ENCODE measurements at regions not wholly inside any gene's neighbourhood (a gene's known extent, or its start where the extent isn't known, plus 50 kb on each side); places are given as distances from the start of the nearest gene placed in this dataset.
"Not testable (repeated sequence)": the region's sequence is repeated elsewhere in the genome, so short reads cannot be mapped to it uniquely, and the experiment has no call there.

DNA sequence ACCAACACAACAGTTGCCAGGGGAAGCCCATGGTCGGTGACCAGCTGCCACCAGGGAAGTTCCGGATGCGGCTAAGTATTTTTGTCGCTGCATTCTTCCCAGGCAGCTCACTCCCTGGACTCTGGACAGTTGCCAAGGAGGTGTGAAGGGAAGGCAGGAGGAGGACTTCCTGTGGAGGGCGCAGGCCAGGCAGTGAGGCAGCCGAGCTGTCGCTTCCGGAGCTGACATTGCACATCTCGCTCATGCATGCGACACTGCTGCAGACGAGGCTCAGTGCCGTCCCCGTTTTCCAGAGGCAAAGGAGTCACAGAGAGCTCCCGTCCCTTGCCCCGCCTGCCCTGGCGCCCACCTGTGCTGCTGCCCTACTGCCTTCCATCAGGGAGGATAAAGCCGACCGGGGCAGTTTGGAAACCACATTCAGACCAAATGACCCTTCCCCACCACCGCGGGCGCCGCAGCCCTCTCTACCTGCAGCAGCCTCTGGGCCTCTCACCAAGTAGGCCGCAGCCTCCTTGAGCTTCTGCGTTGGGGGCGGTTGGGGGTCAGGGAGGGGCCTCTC lies 81.4 kb downstream of the NENF start:
- no peak overlapping the region for H3K27ac ChIP-seq
- ChIA-PET POLR2A (ENCODE audit: low non-redundant PET) (no interaction called here), CTCF (interaction anchor here (0.9 to 1.6 kb wide), 2 partner anchors 24 to 37 kb away, joined by 3 to 6 read pairs; no protein-coding TSS in a partner anchor)
- DNase-seq (ENCODE audit: low spot score), result no peak
- TF ChIP-seq, protein P1, sequence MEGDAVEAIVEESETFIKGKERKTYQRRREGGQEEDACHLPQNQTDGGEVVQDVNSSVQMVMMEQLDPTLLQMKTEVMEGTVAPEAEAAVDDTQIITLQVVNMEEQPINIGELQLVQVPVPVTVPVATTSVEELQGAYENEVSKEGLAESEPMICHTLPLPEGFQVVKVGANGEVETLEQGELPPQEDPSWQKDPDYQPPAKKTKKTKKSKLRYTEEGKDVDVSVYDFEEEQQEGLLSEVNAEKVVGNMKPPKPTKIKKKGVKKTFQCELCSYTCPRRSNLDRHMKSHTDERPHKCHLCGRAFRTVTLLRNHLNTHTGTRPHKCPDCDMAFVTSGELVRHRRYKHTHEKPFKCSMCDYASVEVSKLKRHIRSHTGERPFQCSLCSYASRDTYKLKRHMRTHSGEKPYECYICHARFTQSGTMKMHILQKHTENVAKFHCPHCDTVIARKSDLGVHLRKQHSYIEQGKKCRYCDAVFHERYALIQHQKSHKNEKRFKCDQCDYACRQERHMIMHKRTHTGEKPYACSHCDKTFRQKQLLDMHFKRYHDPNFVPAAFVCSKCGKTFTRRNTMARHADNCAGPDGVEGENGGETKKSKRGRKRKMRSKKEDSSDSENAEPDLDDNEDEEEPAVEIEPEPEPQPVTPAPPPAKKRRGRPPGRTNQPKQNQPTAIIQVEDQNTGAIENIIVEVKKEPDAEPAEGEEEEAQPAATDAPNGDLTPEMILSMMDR (conservative IDR thresholded peaks at IDR 0.05; ENCODE audit: low read depth), result no peak

DNA sequence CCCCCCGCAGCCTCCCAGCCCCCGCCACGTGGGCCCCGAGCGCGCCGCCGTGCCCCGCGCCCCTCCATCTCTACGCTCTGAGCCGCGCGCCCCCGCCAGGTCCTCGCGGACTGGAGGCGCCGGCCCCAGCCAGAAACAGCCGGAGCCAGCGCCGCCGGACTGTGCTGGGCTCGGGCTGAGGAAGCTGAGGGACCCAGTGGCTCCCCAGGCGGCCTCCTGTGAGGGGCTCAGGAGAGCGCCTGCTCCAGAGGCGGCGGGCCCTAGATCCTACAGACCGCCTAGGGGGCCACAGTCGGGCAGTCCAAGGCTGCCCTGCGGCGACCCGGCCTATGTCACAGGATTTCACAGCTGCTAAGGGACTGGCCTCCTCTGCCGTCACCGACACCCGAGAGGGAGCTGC lies 82.1 kb downstream of the NENF start:
- ChIA-PET POLR2A (ENCODE audit: low non-redundant PET) (no interaction called here), CTCF (interaction anchor here (1.6 kb wide), 1 partner anchor 38 kb away, joined by 6 read pairs; no protein-coding TSS in a partner anchor)
- TF ChIP-seq, protein P1 (conservative IDR thresholded peaks at IDR 0.05; ENCODE audit: low read depth), result no peak
- no peak for DNase-seq (ENCODE audit: low spot score)
- no peak overlapping the region for H3K27ac ChIP-seq

DNA sequence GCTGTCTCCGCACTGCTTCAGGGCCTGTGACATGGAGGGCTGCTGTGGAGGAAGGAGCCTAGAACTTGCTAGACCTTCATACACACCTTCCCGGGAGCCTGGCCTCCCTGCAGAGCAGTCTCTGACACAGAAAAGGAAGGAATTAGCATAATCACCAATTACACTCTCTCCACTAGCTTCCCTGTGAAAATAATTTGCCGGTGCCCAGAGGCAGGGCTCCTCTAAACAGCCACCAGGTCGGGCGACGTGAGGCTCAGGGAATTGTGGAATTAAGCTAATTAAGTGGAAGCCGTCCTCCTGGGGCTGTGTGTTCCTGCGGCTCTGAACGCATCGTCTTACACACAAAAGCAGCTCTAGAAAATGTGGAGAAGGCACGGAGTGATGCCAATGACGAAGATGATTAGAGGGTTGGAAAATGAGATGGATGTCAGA lies 82.6 kb downstream of the NENF start:
- TF ChIP-seq, protein P1 (conservative IDR thresholded peaks at IDR 0.05; ENCODE audit: low read depth), result no peak
- ChIA-PET CTCF (interaction anchor here (1.6 kb wide), 1 partner anchor 39 kb away, joined by 6 read pairs; no protein-coding TSS in a partner anchor), POLR2A (ENCODE audit: low non-redundant PET) (no interaction called here)
- DNase-seq (ENCODE audit: low spot score), result no peak
- H3K27ac ChIP-seq, result no peak overlapping the region

DNA sequence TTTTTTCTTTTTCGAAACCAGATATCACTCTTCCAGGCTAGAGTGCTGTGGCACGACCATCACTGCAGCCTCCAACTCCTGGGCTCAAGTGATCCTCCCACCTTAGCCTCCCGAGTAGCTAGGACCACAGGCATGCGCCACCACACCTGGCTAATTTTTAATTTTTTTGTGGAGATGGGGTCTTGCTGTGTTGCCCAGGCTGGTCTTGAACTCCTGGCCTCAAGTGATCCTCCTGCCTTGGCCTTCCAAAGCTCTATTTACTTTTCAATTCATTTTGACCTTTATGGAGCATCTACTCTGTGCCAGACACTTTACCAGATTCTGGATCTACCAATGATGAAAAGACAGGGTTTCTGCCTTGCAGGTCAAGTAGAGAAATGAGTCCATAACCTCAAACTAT lies 83.3 kb downstream of the NENF start:
- H3K27ac ChIP-seq; DNase-seq (ENCODE audit: low spot score); CTCF ChIA-PET; POLR2A ChIA-PET (ENCODE audit: low non-redundant PET): not testable (repeated sequence)

DNA sequence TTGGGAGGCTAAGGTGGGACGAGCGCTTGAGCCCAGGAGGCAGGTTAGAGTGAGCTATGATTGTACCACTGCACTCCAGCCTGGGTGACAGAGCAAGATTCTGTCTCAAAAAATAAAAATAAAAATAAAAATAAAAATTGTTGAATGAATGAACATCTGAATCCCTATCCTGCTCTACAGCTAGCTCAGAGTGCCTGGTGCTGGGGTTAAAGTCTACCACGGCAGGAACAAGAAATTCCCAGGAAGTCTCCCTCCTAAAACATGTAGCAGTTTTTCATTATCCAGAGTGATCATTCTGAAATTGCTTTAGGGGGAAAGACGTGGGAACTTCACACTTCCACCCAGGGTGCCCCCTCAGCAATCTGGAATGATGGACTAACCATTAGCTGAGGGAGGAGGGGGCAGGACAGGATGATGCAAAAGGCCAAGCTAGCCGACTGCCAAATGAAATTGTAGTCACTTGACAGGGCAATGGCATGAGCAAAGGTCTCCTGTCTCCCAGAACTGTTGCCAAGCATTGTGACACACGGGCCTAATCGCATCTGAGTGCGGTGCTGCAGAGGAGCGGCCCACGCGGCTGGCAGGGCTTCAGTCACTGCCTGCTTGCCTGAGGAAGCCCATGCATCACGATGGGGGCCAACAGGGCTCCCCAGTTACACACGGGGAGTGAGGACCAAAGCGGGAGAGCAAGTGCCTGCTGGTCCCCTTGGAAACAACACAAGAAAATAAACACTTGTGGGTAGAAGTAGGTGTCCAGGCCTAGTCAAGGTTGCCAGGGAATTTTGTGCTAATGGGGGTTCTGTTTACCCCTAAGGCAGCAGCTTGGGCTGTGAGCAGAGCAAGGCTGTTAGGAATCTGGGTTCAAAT lies 85.7 kb downstream of the NENF start:
- ChIA-PET CTCF (interaction anchor here (0.6 kb wide), 1 partner anchor 777 kb away, joined by 3 read pairs; no protein-coding TSS in a partner anchor), POLR2A (ENCODE audit: low non-redundant PET) (interaction anchor here (0.5 to 0.7 kb wide), 2 partner anchors 20 to 187 kb away, joined by 3 to 4 read pairs; no protein-coding TSS in a partner anchor)
- DNase-seq (ENCODE audit: low spot score), result no peak
- H3K27ac ChIP-seq, result no peak overlapping the region
- TF ChIP-seq, protein P1 (conservative IDR thresholded peaks at IDR 0.05; ENCODE audit: low read depth), result no peak

DNA sequence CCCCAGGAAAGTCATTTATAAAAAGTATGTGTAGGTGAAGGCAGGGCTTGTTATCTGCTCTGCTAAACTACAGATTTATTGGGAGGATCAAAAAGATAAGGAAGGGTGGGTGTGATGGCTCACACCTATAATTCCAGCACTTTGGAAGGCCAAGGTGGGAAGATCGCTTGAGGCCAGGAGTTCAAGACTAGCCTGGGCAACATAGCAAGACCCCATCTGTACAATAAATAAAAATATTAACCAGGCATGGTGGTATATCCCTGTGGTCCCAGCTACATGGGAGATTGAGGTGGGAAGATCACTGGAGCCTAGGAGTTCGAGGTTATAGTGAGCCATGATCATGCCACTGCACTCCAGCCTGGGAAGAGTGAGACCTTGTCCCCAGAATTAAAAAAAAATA lies 86.4 kb downstream of the NENF start:
- POLR2A ChIA-PET (ENCODE audit: low non-redundant PET), result no interaction called here

More for the DNA sequence above, 86.4 kb downstream of the NENF start:
- no peak for DNase-seq (ENCODE audit: low spot score)
- TF ChIP-seq, protein P1 (conservative IDR thresholded peaks at IDR 0.05; ENCODE audit: low read depth), result no peak
- no peak overlapping the region for H3K27ac ChIP-seq
- CTCF ChIA-PET, result interaction anchor here (0.6 kb wide), 1 partner anchor 777 kb away, joined by 3 read pairs; no protein-coding TSS in a partner anchor

Data from RWPE1 (cell line).